Mesenchymal stem cell (in vitro differentiated cells and primary cell): ENCODE measurements at regions not wholly inside any gene's neighbourhood (a gene's known extent, or its start where the extent isn't known, plus 50 kb on each side); places are given as distances from the start of the nearest gene placed in this dataset.

ENCODE experiments used
- DNase-seq: peaks from one replicate; pipeline ENCODE4 v3.0.0-alpha.2; 2013
- H2AFZ ChIP-seq: one replicate; pipeline ENCODE4 v1.6.1; 2013; ENCODE audit warnings: low read depth, mild to moderate bottlenecking, control low read depth, inconsistent platforms, low read length, moderate library complexity
- H2AK5ac ChIP-seq: 2 replicates; pipeline ENCODE4 v1.6.1; 2013; ENCODE audit warnings: low read length, moderate library complexity, mild to moderate bottlenecking, inconsistent platforms; ENCODE audit not compliant: severe bottlenecking
- H2BK120ac ChIP-seq: one replicate; pipeline ENCODE4 v1.6.1; 2013; ENCODE audit warnings: low read depth, mild to moderate bottlenecking, inconsistent platforms, low read length, moderate library complexity
- H2BK12ac ChIP-seq, 2 experiments: one replicate each; pipeline ENCODE4 v1.6.1; 2013; ENCODE audit warnings: inconsistent platforms in 2 of 2, low read length in 2 of 2, mild to moderate bottlenecking in 2 of 2, moderate library complexity in 2 of 2, control low read depth in 1 of 2
- H2BK15ac ChIP-seq: one replicate; pipeline ENCODE4 v1.6.1; 2013; ENCODE audit warnings: mild to moderate bottlenecking, low read depth, inconsistent platforms; ENCODE audit not compliant: poor library complexity, severe bottlenecking
- H2BK5ac ChIP-seq: 2 replicates; pipeline ENCODE4 v1.6.1; 2013; ENCODE audit warnings: low read depth, mild to moderate bottlenecking, low read length, control low read depth, inconsistent platforms; ENCODE audit not compliant: poor library complexity, severe bottlenecking
- H3K14ac ChIP-seq, 2 experiments: one replicate each; pipeline ENCODE4 v1.6.1; 2013; ENCODE audit warnings: inconsistent platforms in 2 of 2, low read length in 2 of 2, control low read depth in 1 of 2, mild to moderate bottlenecking in 1 of 2, moderate library complexity in 1 of 2
- H3K18ac ChIP-seq, 2 experiments: one replicate each; pipeline ENCODE4 v1.6.1; 2013; ENCODE audit warnings: inconsistent platforms in 2 of 2, low read length in 2 of 2, control low read depth in 1 of 2, low read depth in 1 of 2, mild to moderate bottlenecking in 1 of 2
- H3K23ac ChIP-seq, 2 experiments: one replicate each; pipeline ENCODE4 v1.6.1; 2013; ENCODE audit warnings: inconsistent platforms in 2 of 2, low read length in 2 of 2, mild to moderate bottlenecking in 2 of 2, moderate library complexity in 2 of 2, control low read depth in 1 of 2
- H3K27ac ChIP-seq: 2 replicates; pipeline ENCODE4 v1.5.1; 2013; ENCODE audit warnings: mild to moderate bottlenecking, moderate library complexity, low read length, control low read depth, inconsistent platforms; ENCODE audit not compliant: poor library complexity, severe bottlenecking
- H3K27me3 ChIP-seq, 2 experiments: 2 replicates each; pipeline versions ENCODE4 v1.6.1 to v1.7.0; 2013; ENCODE audit warnings: low read length in 2 of 2, mild to moderate bottlenecking in 2 of 2, moderate library complexity in 2 of 2, control low read depth in 1 of 2, inconsistent platforms in 1 of 2; ENCODE audit not compliant: control insufficient read depth in 1 of 2, insufficient read depth in 1 of 2
- H3K36me3 ChIP-seq, 2 experiments: 2 replicates each; pipeline versions ENCODE4 v1.6.1 to v1.7.0; 2013; ENCODE audit warnings: low read length in 2 of 2, control low read depth in 1 of 2, inconsistent platforms in 1 of 2, low read depth in 1 of 2, mild to moderate bottlenecking in 1 of 2; ENCODE audit not compliant: insufficient read depth in 2 of 2, control insufficient read depth in 1 of 2
- H3K4ac ChIP-seq, 2 experiments: one replicate each; pipeline ENCODE4 v1.6.1; 2013; ENCODE audit warnings: inconsistent platforms in 2 of 2, low read length in 2 of 2, mild to moderate bottlenecking in 2 of 2, moderate library complexity in 2 of 2, control low read depth in 1 of 2, low read depth in 1 of 2
- H3K4me1 ChIP-seq: 2 replicates; pipeline ENCODE4 v1.6.1; 2013; ENCODE audit warnings: low read depth, low read length, control low read depth; ENCODE audit not compliant: control insufficient read depth, insufficient read depth
- H3K4me2 ChIP-seq: 2 replicates; pipeline ENCODE4 v1.6.1; 2013; ENCODE audit warnings: low read length, mild to moderate bottlenecking, inconsistent platforms; ENCODE audit not compliant: poor library complexity, severe bottlenecking
- H3K4me3 ChIP-seq, 2 experiments: 2 replicates each; pipeline versions ENCODE4 v1.5.1 to v1.7.0; 2013; ENCODE audit warnings: low read length in 2 of 2, mild to moderate bottlenecking in 2 of 2, control low read depth in 1 of 2, low read depth in 1 of 2; ENCODE audit not compliant: insufficient read depth in 1 of 2
- H3K79me1 ChIP-seq: replicated peaks from 2 replicates; pipeline ENCODE4 v1.6.1; 2013; ENCODE audit warnings: mild to moderate bottlenecking, control low read depth, low read length, inconsistent platforms; ENCODE audit not compliant: poor library complexity, severe bottlenecking
- H3K9ac ChIP-seq: 2 replicates; pipeline ENCODE4 v1.7.0; 2013; ENCODE audit warnings: mild to moderate bottlenecking, low read length, moderate library complexity
- H3K9me3 ChIP-seq: 2 replicates; pipeline ENCODE4 v1.7.0; 2013; ENCODE audit warnings: mild to moderate bottlenecking, low read length; ENCODE audit not compliant: control insufficient read depth
- H4K8ac ChIP-seq: one replicate; pipeline ENCODE4 v1.6.1; 2013; ENCODE audit warnings: inconsistent platforms, mild to moderate bottlenecking, low read length, moderate library complexity
- H4K91ac ChIP-seq: one replicate; pipeline ENCODE4 v1.6.1; 2013; ENCODE audit warnings: mild to moderate bottlenecking, low read length, inconsistent platforms
- WGBS: methylation state at CpG from one replicate; pipeline ENCODE4 v1.1.7; 2013; ENCODE audit warnings: mixed read lengths; 5-methylcytosine and 5-hydroxymethylcytosine counted together

GRCh38 chr18:29912351-29912750 lies 1130.2 kb downstream of the DSC3 start:
- Histone ChIP-seq H2AK5ac (no peak overlapping the region), H3K4me1 (no peaks in the 10 kb centered on the region), H3K14ac (no peak overlapping the region), H4K91ac (no peak overlapping the region), H3K4me3 (no peak overlapping the region), H2BK120ac (no peak overlapping the region), H3K36me3 (no peaks in the 10 kb centered on the region), H3K18ac (no peak overlapping the region), H3K27ac (no peak overlapping the region), H3K4me2 (no peak overlapping the region), H3K79me1 (no peaks in the 10 kb centered on the region), H3K23ac (no peak overlapping the region), H3K9me3 (no peaks in the 10 kb centered on the region), H3K4ac (no peak overlapping the region), H2AFZ (no peak overlapping the region), H3K9ac (no peak overlapping the region), H4K8ac (no peak overlapping the region), H3K27me3 (no peaks in the 10 kb centered on the region), H2BK5ac (no peak overlapping the region), H2BK15ac (no peak overlapping the region), H2BK12ac (no peak overlapping the region)
- WGBS: 89% methylated on average over 7 of the region's 7 CpGs
- DNase-seq: no peak

DNA sequence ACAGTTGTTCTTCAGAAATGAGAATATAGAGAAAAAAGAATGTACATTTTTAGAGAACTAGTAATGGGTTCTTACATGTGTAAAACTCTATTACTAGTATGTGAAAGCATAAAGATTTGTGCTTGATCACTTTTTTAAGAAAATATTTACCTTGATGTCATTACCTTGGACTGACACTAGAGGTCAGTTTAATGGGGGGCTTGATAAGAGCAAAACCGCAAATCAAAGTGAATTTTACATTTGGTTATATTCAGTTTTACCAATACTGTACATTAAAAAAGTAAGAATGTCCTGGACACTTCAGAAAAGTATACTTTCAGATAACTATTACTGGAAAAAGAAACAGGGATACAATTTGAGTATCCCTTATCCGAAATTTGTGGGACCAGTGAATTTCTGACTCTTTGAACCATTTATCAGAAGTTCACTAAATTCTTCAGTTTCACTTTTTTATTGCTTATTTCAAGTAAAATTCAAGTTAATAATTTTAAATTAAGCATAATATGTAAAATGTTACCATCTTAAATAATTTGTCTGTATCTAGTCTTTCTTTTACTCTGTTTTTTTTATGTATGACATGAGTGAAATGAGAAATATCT lies 1149.5 kb downstream of the DSC3 start:
- Histone ChIP-seq H3K36me3 (no peaks in the 10 kb centered on the region), H3K14ac (no peak overlapping the region), H3K27ac (no peak overlapping the region), H4K91ac (no peak overlapping the region), H2AK5ac (no peak overlapping the region), H3K4me1 (no peaks in the 10 kb centered on the region), H2BK12ac (no peak overlapping the region), H3K4me2 (no peak overlapping the region), H2BK15ac (no peak overlapping the region), H3K9ac (no peak overlapping the region), H2BK120ac (no peak overlapping the region), H3K79me1 (no peaks in the 10 kb centered on the region), H3K9me3 (no peaks in the 10 kb centered on the region), H3K23ac (no peak overlapping the region), H3K4me3 (no peak overlapping the region), H2BK5ac (no peak overlapping the region), H2AFZ (no peak overlapping the region), H3K18ac (no peak overlapping the region), H4K8ac (no peak overlapping the region), H3K27me3 (no peaks in the 10 kb centered on the region), H3K4ac (no peak overlapping the region)
- DNase-seq: peak; percentile 12
- WGBS: no CpG with 5 or more reads among the region's 2 CpGs

GRCh38 chr18:29883114-29883513 lies 1159.4 kb downstream of the DSC3 start:
- H3K14ac ChIP-seq: no peak overlapping the region
- no peak overlapping the region for H4K8ac ChIP-seq
- H3K4me1 ChIP-seq: no peaks in the 10 kb centered on the region
- no peak overlapping the region for H3K18ac ChIP-seq
- H3K23ac ChIP-seq: no peak overlapping the region
- H4K91ac ChIP-seq: no peak overlapping the region
- H3K27ac ChIP-seq: no peak overlapping the region
- no peak overlapping the region for H2BK12ac ChIP-seq
- no peak overlapping the region for H3K9ac ChIP-seq
- H2AFZ ChIP-seq: no peak overlapping the region
- no peak overlapping the region for H3K4me3 ChIP-seq
- DNase-seq: no peak
- H3K4ac ChIP-seq: no peak overlapping the region
- no peak overlapping the region for H3K4me2 ChIP-seq
- H3K9me3 ChIP-seq: no peaks in the 10 kb centered on the region
- H2BK120ac ChIP-seq: no peak overlapping the region
- H2BK5ac ChIP-seq: no peak overlapping the region
- no peak overlapping the region for H2BK15ac ChIP-seq
- no peaks in the 10 kb centered on the region for H3K27me3 ChIP-seq
- no peaks in the 10 kb centered on the region for H3K79me1 ChIP-seq
- no peak overlapping the region for H2AK5ac ChIP-seq
- H3K36me3 ChIP-seq: no peaks in the 10 kb centered on the region

DNA sequence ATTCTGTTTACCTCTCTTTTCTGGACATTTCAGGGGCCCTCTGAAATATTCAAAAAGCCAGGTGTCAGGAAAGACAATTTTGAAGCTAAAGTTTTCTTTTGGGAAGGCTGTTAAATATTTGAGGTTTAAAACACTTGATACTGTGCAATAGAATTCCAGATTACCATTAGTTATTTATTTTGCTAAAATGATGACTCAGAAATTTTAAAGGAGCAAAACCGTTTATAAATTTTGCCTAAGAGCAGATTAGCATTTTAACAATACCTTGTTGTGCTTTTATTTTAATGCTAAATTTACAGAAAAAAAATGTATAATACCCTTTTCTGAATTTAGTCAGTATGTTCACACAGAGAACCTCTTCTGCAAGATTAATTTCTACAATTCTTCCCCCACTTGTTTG lies 1159.9 kb downstream of the DSC3 start:
- Histone ChIP-seq H3K79me1 (no peaks in the 10 kb centered on the region), H3K9ac (no peak overlapping the region), H3K27me3 (no peaks in the 10 kb centered on the region), H3K14ac (no peak overlapping the region), H4K91ac (no peak overlapping the region), H3K36me3 (no peaks in the 10 kb centered on the region), H3K4me1 (no peaks in the 10 kb centered on the region), H3K27ac (no peak overlapping the region), H2BK12ac (no peak overlapping the region), H3K9me3 (no peaks in the 10 kb centered on the region), H3K18ac (no peak overlapping the region), H3K23ac (no peak overlapping the region), H2BK120ac (no peak overlapping the region), H2BK5ac (no peak overlapping the region), H3K4me3 (no peak overlapping the region), H2BK15ac (no peak overlapping the region), H3K4me2 (no peak overlapping the region), H3K4ac (no peak overlapping the region), H4K8ac (no peak overlapping the region), H2AFZ (no peak overlapping the region), H2AK5ac (no peak overlapping the region)
- no peak for DNase-seq
- no CpG with 5 or more reads among the region's 1 CpG for WGBS
